Spleen (tissue), 11 donors: ENCODE measurements at regions not wholly inside any gene's neighbourhood (a gene's known extent, or its start where the extent isn't known, plus 50 kb on each side); places are given as distances from the start of the nearest gene placed in this dataset.

ENCODE experiments used
- DNase-seq: peaks from one replicate; pipeline ENCODE4 v3.0.0-alpha.2; 2020
- H3K27ac ChIP-seq, 8 donors: fragments of 200-600 bp; sonication (generic) in 7 of 8; 1 replicate in 4 of 8; 2 replicates in 4 of 8; pipeline versions ENCODE4 v1.5.0 to v1.8.0; 2016 to 2021; ENCODE audit warnings: inconsistent platforms in 4 of 8, mild to moderate bottlenecking in 4 of 8, moderate library complexity in 1 of 8
- H3K27me3 ChIP-seq, 7 donors: fragments of 200-600 bp; sonication (generic) in 6 of 7; replicated peaks in 1 of 7; 1 replicate in 4 of 7; 2 replicates in 3 of 7; pipeline versions ENCODE4 v1.5.0 to v1.8.0; 2016 to 2021; ENCODE audit warnings: inconsistent platforms in 3 of 7, mild to moderate bottlenecking in 1 of 7
- H3K36me3 ChIP-seq, 6 donors: fragments of 200-600 bp; sonication (generic) in 5 of 6; 1 replicate in 4 of 6; 2 replicates in 2 of 6; pipeline versions ENCODE4 v1.5.0 to v1.8.0; 2016 to 2021; ENCODE audit warnings: inconsistent platforms in 2 of 6
- H3K4me1 ChIP-seq, 6 donors: fragments of 200-600 bp; sonication (generic) in 5 of 6; 1 replicate in 3 of 6; 2 replicates in 3 of 6; pipeline versions ENCODE4 v1.5.0 to v1.8.0; 2016 to 2021; ENCODE audit warnings: inconsistent platforms in 3 of 6
- H3K4me3 ChIP-seq, 8 donors: fragments of 200-600 bp; sonication (generic) in 7 of 8; 1 replicate in 4 of 8; 2 replicates in 4 of 8; pipeline versions ENCODE4 v1.5.0 to v1.8.0; 2016 to 2021; ENCODE audit warnings: inconsistent platforms in 4 of 8, mild to moderate bottlenecking in 4 of 8, moderate library complexity in 2 of 8
- H3K9me3 ChIP-seq, 8 donors: fragments of 200-600 bp; sonication (generic) in 7 of 8; 1 replicate in 4 of 8; 2 replicates in 4 of 8; pipeline versions ENCODE4 v1.5.0 to v1.8.0; 2016 to 2021; ENCODE audit warnings: inconsistent platforms in 4 of 8
- CTCF ChIP-seq, 11 experiments: fragments of 200-600 bp in 7 of 11; fragments of 450-650 bp in 4 of 11; sonication (generic) in 4 of 11; IDR thresholded peaks in 8 of 11; conservative IDR thresholded peaks in 3 of 11; 1 replicate in 7 of 11; 2 replicates in 4 of 11; pipeline versions ENCODE4 v1.4.0 to v1.8.0; 2016 to 2021; ENCODE audit warnings: antibody characterized with exemption in 11 of 11, inconsistent platforms in 4 of 11, mild to moderate bottlenecking in 1 of 11
- POLR2A ChIP-seq, 3 donors: fragments of 450-650 bp; IDR thresholded peaks; one replicate each; pipeline ENCODE4 v1.5.1; 2017; ENCODE audit warnings: antibody characterized with exemption in 3 of 3, mild to moderate bottlenecking in 1 of 3
- POLR2AphosphoS5 ChIP-seq, 3 donors: sonication (generic); formaldehyde crosslinking; IDR thresholded peaks; one replicate each; pipeline ENCODE4 v1.5.1; 2017; ENCODE audit warnings: antibody characterized with exemption in 3 of 3
- WGBS, 5 donors: extraction: QIAGEN DNeasy Blood & Tissue Kit in 3 of 5; methylation state at CpG; one replicate each; pipeline versions ENCODE4 v1.1.5 to v1.1.7; 2013 to 2018; 5-methylcytosine and 5-hydroxymethylcytosine counted together
- intact Hi-C: fragments of 100-400 bp; cut with DNase I; formaldehyde crosslinking; loops from one replicate; pipeline ENCODE4 v1.15.0; 2023; ENCODE audit warnings: low total_unique reads
- donor health status: healthy with polysubstance abuse.
- donor health status: DM: no; HTN: no; CAD: no; lungs with moderate emphysema.
- donor health status: DM: no; HTN: no; CAD: no.
- donor health status: Bipolar disorder and iron deficiency.
- donor health status: healthy.
- donor health status: DM: no; HTN: no; CAD: no.
- donor health status: DM: yes; HTN: yes; CAD: no.

GRCh38 chr3:70722018-70722417 is 409.6 kb upstream of the MDFIC2 start:
- no peak overlapping the region for H3K4me3 ChIP-seq
- DNase-seq = no peak
- TF ChIP-seq POLR2AphosphoS5 (IDR thresholded peaks at IDR 0.05) (no peak), POLR2A (IDR thresholded peaks at IDR 0.05) (no peak), CTCF (IDR thresholded peaks at IDR 0.05 in 8 of 11, conservative IDR thresholded peaks at IDR 0.05 in 3 of 11) (no peak)
- H3K27ac ChIP-seq = no peak overlapping the region
- H3K9me3 ChIP-seq = no peaks in the 10 kb centered on the region
- H3K27me3 ChIP-seq = no peaks in the 10 kb centered on the region
- intact Hi-C loops = no loop called here
- H3K36me3 ChIP-seq = no peaks in the 10 kb centered on the region
- 85 to 92% (median 91%) methylated on average over 1 of the region's 1 CpG for WGBS, 5 donors
- peaks cover 0 to under 1% (median 0%) of the 10 kb centered on the region in 6 donors for H3K4me1 ChIP-seq

- DNase-seq = no peak
- H3K4me1 ChIP-seq = peaks cover 0 to 7% (median 2%) of the 10 kb centered on the region in 6 donors
- H3K9me3 ChIP-seq = peaks cover 8 to 23% (median 19%) of the 10 kb centered on the region in 8 donors
- H3K27ac ChIP-seq = no peak overlapping the region
- TF ChIP-seq POLR2AphosphoS5 (IDR thresholded peaks at IDR 0.05) (no peak), CTCF (IDR thresholded peaks at IDR 0.05 in 8 of 11, conservative IDR thresholded peaks at IDR 0.05 in 3 of 11) (peak in 6 of 11 experiments; percentile 12 to 36 (median 29)), POLR2A (IDR thresholded peaks at IDR 0.05) (no peak)
- intact Hi-C loops = loop anchor here (10.0 kb wide), 1 partner anchor 868 kb away; the partner anchor contains the start of gene FOXP1
- no peaks in the 10 kb centered on the region for H3K27me3 ChIP-seq
- 6 to 13% (median 8%) methylated on average over 4 of the region's 4 CpGs for WGBS, 5 donors
- H3K4me3 ChIP-seq = no peak overlapping the region
- no peaks in the 10 kb centered on the region for H3K36me3 ChIP-seq
These were observed 404.4 kb upstream of the MDFIC2 start for GRCh38 chr3:70716832-70717231.

GRCh38 chr3:70712449-70713082 is 400.1 kb upstream of the MDFIC2 start:
- peaks cover 8 to 30% (median 25%) of the 10 kb centered on the region in 8 donors for H3K9me3 ChIP-seq
- intact Hi-C loops = loop anchor here (10.0 kb wide), 1 partner anchor 872 kb away; the partner anchor contains the start of gene FOXP1
- H3K4me1 ChIP-seq = peaks cover 0 to 7% (median 2%) of the 10 kb centered on the region in 6 donors
- no peak overlapping the region for H3K27ac ChIP-seq
- TF ChIP-seq POLR2AphosphoS5 (IDR thresholded peaks at IDR 0.05) = no peak
- no peaks in the 10 kb centered on the region for H3K36me3 ChIP-seq
- 71 to 88% (median 77%) methylated on average over 1 of the region's 1 CpG for WGBS, 5 donors
- no peaks in the 10 kb centered on the region for H3K27me3 ChIP-seq
- H3K4me3 ChIP-seq = no peak overlapping the region
- DNase-seq = no peak

DNA sequence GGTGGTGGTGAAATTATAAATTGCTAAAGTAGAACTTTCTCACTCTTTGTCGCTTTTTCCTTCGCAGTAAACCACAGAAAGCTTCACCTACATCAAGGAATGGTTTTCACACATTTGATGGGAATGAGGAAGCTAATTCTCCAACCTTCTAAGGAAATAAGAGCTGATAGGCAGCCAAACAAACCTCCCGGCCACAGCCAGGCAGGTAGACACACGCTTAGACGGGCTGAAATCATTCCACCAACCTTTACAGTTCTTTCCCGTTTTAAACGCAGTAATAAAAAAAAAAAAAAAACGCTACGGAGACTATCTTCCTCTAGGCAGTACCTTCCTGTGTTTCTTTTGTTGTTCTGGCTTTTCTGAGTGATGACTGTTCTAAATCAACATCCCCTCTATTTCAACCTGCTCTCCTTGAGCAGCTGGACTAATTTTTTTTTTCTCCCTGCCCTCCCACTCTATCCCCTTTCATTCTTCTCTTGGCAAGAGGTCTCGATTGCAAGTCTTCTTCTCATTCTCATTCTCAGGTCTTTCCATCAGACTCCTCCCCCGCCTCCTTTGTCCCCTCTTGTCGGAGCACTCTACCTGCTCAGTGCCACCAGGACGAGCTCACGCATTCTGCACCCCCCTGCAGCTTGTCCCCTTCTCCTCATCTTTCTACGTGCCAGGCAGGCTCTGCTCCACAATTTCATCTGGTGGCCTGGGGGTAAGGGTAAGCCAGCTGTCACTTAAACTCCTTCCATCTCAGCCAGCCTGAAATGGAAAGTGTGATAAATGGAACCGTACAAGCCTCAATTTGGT is 391.1 kb upstream of the MDFIC2 start:
- H3K9me3 ChIP-seq = no peaks in the 10 kb centered on the region
- no peak overlapping the region for H3K27ac ChIP-seq
- WGBS, 5 donors = 42 to 50% (median 48%) methylated on average over 16 of the region's 16 CpGs
- no peaks in the 10 kb centered on the region for H3K36me3 ChIP-seq
- intact Hi-C loops = no loop called here
- no peak for DNase-seq
- no peaks in the 10 kb centered on the region for H3K4me1 ChIP-seq
- H3K4me3 ChIP-seq = no peak overlapping the region
- peaks cover 0 to 15% (median 0%) of the 10 kb centered on the region in 7 donors for H3K27me3 ChIP-seq
- no peak for TF ChIP-seq POLR2A (IDR thresholded peaks at IDR 0.05)
- no peak for TF ChIP-seq CTCF (IDR thresholded peaks at IDR 0.05 in 8 of 11, conservative IDR thresholded peaks at IDR 0.05 in 3 of 11)
- TF ChIP-seq POLR2AphosphoS5 (IDR thresholded peaks at IDR 0.05) = no peak
